ENCODE measurements at regions not wholly inside any gene's neighbourhood (a gene's known extent, or its start where the extent isn't known, plus 50 kb on each side); places are given as distances from the start of the nearest gene placed in this dataset.

GRCh38 chr21:14903172-14903865, 161.5 kb downstream of the NRIP1 start:
- Mint-ChIP-seq H3K27ac (no peak overlapping the region), H3K27me3 (ENCODE audit: low read depth) (no peaks in the 10 kb centered on the region), H3K4me3 (no peak overlapping the region), H3K4me1 (no peaks in the 10 kb centered on the region), H3K9me3 (peaks cover 5% of the 10 kb centered on the region), H3K36me3 (ENCODE audit: low read depth) (peaks cover 4% of the 10 kb centered on the region)
- no peak for TF ChIP-seq CTCF (IDR thresholded peaks at IDR 0.05; ENCODE audit: unreplicated experiment in 3 of 3)

- H3K4me1 Mint-ChIP-seq, result no peaks in the 10 kb centered on the region
- peaks cover 4% of the 10 kb centered on the region for H3K36me3 Mint-ChIP-seq (ENCODE audit: low read depth)
- H3K27ac Mint-ChIP-seq, result no peak overlapping the region
- no peak for TF ChIP-seq CTCF (IDR thresholded peaks at IDR 0.05; ENCODE audit: unreplicated experiment in 3 of 3)
- H3K4me3 Mint-ChIP-seq, result no peak overlapping the region
- no peaks in the 10 kb centered on the region for H3K9me3 Mint-ChIP-seq
- no peaks in the 10 kb centered on the region for H3K27me3 Mint-ChIP-seq (ENCODE audit: low read depth)
These were observed 163.3 kb downstream of the NRIP1 start for GRCh38 chr21:14901482-14901958.

- H3K27ac Mint-ChIP-seq, result no peak overlapping the region
- H3K4me1 Mint-ChIP-seq, result no peaks in the 10 kb centered on the region
- no peaks in the 10 kb centered on the region for H3K9me3 Mint-ChIP-seq
- peaks cover 4% of the 10 kb centered on the region for H3K36me3 Mint-ChIP-seq (ENCODE audit: low read depth)
- no peak for TF ChIP-seq CTCF (IDR thresholded peaks at IDR 0.05; ENCODE audit: unreplicated experiment in 3 of 3)
- no peak overlapping the region for H3K4me3 Mint-ChIP-seq
- H3K27me3 Mint-ChIP-seq (ENCODE audit: low read depth), result no peaks in the 10 kb centered on the region
These were observed 164.2 kb downstream of the NRIP1 start for GRCh38 chr21:14900611-14901010.

- TF ChIP-seq CTCF (IDR thresholded peaks at IDR 0.05; ENCODE audit: unreplicated experiment in 3 of 3), result no peak
- Mint-ChIP-seq H3K36me3 (ENCODE audit: low read depth) (peaks cover 4% of the 10 kb centered on the region), H3K27me3 (ENCODE audit: low read depth) (no peaks in the 10 kb centered on the region), H3K4me3 (no peak overlapping the region), H3K4me1 (no peaks in the 10 kb centered on the region), H3K27ac (no peak overlapping the region), H3K9me3 (no peaks in the 10 kb centered on the region)
These were observed 164.7 kb downstream of the NRIP1 start for GRCh38 chr21:14900058-14900457.

GRCh38 chr21:14895792-14896191, 169.0 kb downstream of the NRIP1 start:
- H3K27me3 Mint-ChIP-seq (ENCODE audit: low read depth), result no peaks in the 10 kb centered on the region
- H3K4me1 Mint-ChIP-seq, result no peaks in the 10 kb centered on the region
- no peak overlapping the region for H3K4me3 Mint-ChIP-seq
- no peaks in the 10 kb centered on the region for H3K36me3 Mint-ChIP-seq (ENCODE audit: low read depth)
- no peak for TF ChIP-seq CTCF (IDR thresholded peaks at IDR 0.05; ENCODE audit: unreplicated experiment in 3 of 3)
- no peak overlapping the region for H3K27ac Mint-ChIP-seq
- H3K9me3 Mint-ChIP-seq, result no peaks in the 10 kb centered on the region

GRCh38 chr21:14890141-14890540, 174.7 kb downstream of the NRIP1 start:
- no peaks in the 10 kb centered on the region for H3K27me3 Mint-ChIP-seq (ENCODE audit: low read depth)
- TF ChIP-seq CTCF (IDR thresholded peaks at IDR 0.05; ENCODE audit: unreplicated experiment in 3 of 3), result no peak
- no peak overlapping the region for H3K27ac Mint-ChIP-seq
- H3K4me1 Mint-ChIP-seq, result peaks cover 9% of the 10 kb centered on the region
- no peaks in the 10 kb centered on the region for H3K36me3 Mint-ChIP-seq (ENCODE audit: low read depth)
- no peak overlapping the region for H3K4me3 Mint-ChIP-seq
- no peaks in the 10 kb centered on the region for H3K9me3 Mint-ChIP-seq
